GM18498 (cell line): ENCODE measurements at regions not wholly inside any gene's neighbourhood (a gene's known extent, or its start where the extent isn't known, plus 50 kb on each side); places are given as distances from the start of the nearest gene placed in this dataset.

Experiments
- ATAC-seq: cut with Tn5 transposase; IDR thresholded peaks from one replicate; pipeline ENCODE4 v1.9.1; 2021; ENCODE audit warnings: mild to moderate bottlenecking, moderate library complexity; ENCODE audit not compliant: unreplicated experiment

- ATAC-seq: no peak
These were observed 322.2 kb upstream of the DDX18 start for GRCh38 chr2:117492209-117492851.

GRCh38 chr2:117500721-117501120 is 313.8 kb upstream of the DDX18 start:
- no peak for ATAC-seq

DNA sequence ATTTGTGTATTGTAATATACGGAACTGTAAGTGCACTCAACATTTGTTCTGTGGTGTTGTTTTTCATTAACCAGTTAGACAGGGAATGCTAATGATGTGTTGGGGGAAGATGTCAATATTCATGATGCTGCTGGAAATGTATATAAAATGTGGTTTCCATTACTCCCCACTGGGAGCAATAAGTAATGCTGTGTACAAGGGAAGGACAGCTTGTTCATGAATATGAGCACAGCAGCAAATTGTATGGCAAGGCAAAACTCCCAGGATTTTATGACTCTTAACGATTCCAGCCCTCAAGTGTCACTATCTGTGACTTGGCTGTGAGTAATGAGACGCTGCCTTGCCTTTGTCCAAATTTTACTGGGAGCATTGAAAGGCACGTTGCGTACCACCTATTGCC is 312.4 kb upstream of the DDX18 start:
- no peak for ATAC-seq

DNA sequence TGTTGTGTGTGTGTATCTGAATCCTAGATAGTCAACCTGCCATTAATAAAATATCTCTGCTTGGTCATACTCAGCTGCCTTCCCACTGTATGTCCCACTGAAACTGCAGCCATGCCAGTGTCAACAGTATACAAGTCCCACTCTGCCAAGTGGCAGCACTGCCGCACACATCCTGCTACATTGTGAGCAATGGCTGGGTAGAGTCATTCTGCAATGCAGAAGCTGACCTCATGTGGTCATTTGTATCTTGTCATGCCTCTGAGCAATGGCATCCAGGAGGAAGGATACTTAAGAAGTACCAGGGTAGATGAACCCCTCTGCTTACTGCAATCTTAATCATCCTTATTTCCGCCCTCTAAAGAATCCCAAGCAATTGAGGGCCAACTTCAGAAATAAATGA is 302.2 kb upstream of the DDX18 start:
- no peak for ATAC-seq

DNA sequence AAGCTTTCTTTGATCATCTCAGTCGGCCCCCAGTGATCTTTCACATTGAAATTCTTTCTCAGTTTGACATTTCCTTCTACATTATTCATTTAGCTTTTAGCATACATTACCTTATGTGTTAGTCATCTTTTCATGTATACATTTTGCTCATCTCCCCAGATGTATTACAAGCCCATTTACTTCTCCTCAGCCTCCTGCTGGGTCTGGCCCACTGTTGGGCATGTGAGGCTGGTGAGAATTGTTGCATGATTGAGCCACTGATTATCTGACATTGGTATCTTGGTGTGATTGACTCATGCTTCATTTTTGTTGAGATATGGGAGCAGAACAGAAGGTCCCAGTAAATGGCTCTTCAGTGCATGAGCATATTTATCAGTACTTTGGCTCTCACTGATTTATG is 300.1 kb upstream of the DDX18 start:
- ATAC-seq: no peak

DNA sequence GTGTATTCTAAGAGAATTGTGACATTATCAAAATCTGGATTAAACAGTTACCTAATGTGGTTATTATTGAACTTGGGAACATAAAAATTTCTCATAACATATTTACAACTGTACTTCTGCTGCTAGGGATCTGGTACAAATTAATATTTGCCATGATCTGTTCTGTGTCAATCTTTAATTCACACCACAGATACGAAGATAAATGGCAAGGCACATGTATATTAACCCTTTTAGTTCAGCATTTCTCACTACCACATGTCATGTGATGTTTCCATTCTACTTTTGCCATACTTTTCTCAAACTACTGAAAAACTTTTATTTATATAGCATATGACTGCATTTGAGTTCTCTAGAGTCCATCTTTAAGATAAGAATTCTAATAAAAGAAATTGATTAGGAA is 295.3 kb upstream of the DDX18 start:
- no peak for ATAC-seq

DNA sequence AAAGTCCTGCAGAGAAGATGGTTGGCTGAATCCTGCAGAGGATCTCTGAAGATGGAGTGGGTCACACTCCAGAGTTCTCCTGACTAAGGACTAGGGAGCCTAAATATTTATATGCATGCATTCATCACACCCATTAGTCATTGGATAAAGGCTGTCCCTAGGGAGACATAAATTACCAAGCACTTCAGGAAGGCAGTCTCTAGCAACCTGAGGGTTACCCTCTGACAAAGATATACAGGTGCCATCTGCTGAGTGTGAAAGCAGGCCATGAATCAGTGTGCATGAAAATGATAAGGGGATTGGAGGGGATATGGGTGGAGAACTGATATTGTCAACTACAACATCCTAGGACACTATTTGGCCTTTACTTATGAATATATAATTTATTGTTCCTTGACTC is 294.8 kb upstream of the DDX18 start:
- ATAC-seq: no peak

GRCh38 chr2:117523267-117523666 is 291.2 kb upstream of the DDX18 start:
- no peak for ATAC-seq

DNA sequence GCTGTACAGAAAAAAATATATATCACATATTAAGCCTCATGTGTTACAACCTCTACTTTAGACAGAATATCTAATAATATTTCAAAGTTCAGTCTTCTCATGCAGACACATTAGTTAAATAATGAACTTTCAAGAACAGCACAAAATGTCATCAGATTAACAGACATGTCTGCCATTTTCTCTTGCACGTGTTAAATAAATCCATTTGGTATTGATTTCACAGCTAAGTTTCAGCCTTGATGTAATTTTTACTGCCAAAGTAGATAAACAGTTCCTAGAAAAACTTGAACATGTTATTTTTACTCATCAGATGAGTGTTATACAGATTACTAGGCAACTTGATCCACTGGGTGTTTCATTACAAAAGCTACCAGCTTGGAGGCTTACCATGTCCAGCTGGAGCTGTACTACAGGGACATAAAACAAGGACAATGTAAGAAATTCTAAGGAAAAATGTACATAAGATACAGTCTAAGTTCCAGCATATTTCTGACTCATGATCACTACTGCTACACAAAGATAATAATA is 290.7 kb upstream of the DDX18 start:
- no peak for ATAC-seq

DNA sequence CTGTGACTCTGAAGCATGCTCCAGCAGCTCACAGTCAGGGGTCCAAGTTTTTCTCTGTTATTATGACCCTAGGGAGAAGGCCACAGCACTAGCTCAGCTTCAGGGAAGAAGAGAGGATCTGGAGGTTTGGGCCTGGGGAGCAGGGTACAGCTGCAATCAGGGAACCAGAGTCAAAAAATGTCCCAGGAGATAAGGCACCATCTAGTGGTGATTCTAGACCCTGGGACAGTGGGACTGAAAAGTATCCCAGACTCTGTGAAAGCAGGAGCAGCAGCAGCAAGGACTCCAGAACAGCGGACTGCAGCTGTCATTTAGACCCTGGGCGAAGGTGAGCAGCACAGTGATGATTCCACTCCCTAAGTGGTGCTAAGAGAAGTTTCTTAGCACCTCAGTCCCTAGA is 278.4 kb upstream of the DDX18 start:
- no peak for ATAC-seq

DNA sequence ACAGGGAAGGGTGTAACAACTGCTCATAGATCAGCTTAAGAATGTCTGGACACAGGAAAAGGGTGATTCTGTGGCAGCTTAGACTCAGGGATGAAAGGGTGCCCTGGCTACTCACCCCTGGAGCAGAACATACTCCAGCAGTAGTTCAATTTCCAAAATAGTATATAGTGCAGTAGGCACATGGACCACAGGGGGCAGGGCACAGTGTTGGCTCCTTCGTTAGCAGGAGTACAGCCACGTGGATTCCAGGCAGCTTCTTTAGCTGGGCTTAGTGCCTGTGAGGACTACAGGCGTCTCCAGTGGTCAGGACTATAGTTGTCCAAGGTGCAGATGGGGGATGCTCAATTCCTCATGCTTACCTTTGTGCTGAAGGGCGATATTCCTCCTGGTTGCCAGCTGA is 277.5 kb upstream of the DDX18 start:
- ATAC-seq: no peak

DNA sequence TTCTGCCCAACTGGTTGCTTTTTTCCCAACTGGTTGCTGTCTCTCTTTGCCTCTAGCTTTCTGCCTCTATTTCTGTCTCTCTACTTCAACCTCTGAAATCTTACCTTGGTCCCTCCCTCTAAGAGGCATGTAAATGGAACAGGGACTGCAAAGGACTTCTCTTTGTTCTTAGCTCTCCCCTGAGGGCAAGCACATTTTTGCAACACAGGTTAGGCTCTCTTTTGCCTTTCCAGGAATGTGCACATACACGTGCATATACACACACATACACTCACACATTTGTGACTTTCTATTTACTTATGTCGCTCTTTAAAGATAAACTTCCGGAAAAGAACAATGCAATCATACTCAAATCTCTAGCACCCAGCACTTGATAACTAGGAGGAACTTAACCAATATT is 262.6 kb upstream of the DDX18 start:
- ATAC-seq: no peak

- no peak for ATAC-seq
These were observed 261.0 kb upstream of the DDX18 start for GRCh38 chr2:117553448-117553847.

- no peak for ATAC-seq
These were observed 258.5 kb upstream of the DDX18 start for GRCh38 chr2:117555965-117556364.

- no peak for ATAC-seq
These were observed 256.9 kb upstream of the DDX18 start for GRCh38 chr2:117557626-117558025.

DNA sequence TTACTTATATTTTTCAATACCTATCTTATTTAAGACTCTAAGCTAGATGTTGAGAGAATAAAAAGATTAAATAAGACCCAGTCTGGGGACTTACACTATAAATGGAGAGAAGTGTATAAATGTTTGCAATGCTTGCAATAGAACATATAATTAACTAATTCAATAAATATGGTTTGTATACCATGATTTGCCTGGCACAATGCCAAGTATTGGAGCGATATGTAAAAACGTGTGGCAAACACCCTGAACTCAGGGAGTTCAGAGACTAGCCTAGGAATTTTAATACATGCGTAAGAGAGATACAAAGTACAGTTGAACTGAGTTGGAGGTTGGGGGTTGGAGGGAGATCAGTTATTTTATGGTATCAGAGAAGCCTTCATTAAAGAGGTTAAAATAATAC is 251.8 kb upstream of the DDX18 start:
- no peak for ATAC-seq

- no peak for ATAC-seq
These were observed 242.7 kb upstream of the DDX18 start for GRCh38 chr2:117571590-117572349.

GRCh38 chr2:117587310-117587709 is 227.2 kb upstream of the DDX18 start:
- ATAC-seq: no peak

DNA sequence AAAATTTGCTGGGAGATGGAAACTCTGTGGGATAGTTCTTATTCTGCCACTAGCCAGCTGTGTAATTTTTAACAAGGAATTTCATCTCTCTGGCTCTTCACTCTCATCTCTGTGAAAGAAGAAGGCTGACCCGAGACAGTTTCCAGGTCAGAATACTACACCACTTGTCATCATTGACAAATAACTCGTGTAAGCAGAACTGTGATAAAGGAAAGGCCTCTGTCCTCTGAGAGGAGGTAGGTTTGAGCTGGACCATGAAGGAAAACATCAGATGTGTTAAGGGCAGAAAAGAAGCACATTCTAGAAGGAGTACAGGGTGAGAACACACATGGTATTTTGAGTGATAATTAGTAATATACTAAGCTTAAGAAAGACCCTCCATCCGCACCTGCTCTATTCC is 211.4 kb upstream of the DDX18 start:
- no peak for ATAC-seq

- ATAC-seq: no peak
These were observed 210.9 kb upstream of the DDX18 start for GRCh38 chr2:117603567-117603966.

DNA sequence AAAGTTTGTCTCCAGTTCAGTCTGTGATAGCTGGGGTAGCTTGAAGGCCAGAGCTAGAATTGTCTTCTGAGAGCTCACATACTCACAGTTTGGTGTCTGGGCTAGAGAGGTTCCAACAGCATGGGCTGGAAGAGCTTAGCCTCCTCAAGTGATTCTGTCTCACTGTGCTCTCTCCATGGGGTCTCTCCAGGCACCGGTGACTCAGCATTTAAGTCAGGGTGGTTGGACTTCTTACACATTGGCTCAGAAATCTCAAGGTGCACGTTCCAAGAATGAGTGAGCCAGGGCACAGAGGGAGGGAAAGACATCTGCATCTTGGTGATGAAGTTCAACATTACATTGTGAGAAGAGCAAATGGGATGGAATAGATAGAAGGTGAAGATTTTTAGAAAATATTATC is 207.3 kb upstream of the DDX18 start:
- ATAC-seq: no peak

GRCh38 chr2:117613101-117613500 is 201.4 kb upstream of the DDX18 start:
- ATAC-seq: no peak

DNA sequence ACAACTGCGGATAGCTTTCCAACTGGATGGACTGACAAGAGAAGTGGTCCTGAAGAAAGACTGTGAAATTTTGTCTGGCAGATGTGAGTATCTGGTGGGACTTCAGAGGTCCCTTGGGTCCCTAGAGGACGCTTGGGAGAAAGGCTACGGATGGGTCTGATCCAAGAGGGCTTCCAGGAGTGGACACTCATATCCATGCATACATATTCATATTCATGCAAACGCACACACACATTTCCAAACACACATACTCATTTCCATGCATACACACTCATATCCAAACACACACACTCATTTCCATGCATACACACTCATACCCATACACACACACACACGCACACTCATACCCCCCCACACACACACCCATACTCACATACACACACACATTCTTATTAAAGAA is 200.2 kb upstream of the DDX18 start:
- ATAC-seq: no peak
